OCI-LY3 (cell line): ENCODE measurements at regions not wholly inside any gene's neighbourhood (a gene's known extent, or its start where the extent isn't known, plus 50 kb on each side); places are given as distances from the start of the nearest gene placed in this dataset.

Source experiments
- H2AFZ ChIP-seq: fragments of 200-600, 300-600 bp; shearing (Covaris generic); 2 replicates; pipeline ENCODE4 v1.6.0; 2014; ENCODE audit warnings: antibody characterized with exemption, low read depth, low read length
- H3K27ac ChIP-seq: fragments of 200-600, 300-600 bp; sonication (generic); 2 replicates; pipeline ENCODE4 v1.5.1; 2014; ENCODE audit warnings: mild to moderate bottlenecking, low read length, moderate library complexity, mixed read lengths
- H3K27me3 ChIP-seq: fragments of 200-600, 300-600 bp; sonication (generic); 2 replicates; pipeline ENCODE4 v1.6.1; 2014; ENCODE audit warnings: low read depth, low read length, mixed read lengths
- H3K36me3 ChIP-seq: fragments of 200-600, 300-600 bp; sonication (generic); replicated peaks from 2 replicates; pipeline ENCODE3; 2014; ENCODE audit warnings: low read depth, low read length, mixed read lengths
- H3K4me1 ChIP-seq: fragments of 300-600, 200-600 bp; sonication (generic); 2 replicates; pipeline ENCODE4 v1.6.1; 2014; ENCODE audit warnings: low read length, mixed read lengths
- H3K4me2 ChIP-seq: fragments of 200-600, 300-600 bp; sonication (generic); 2 replicates; pipeline ENCODE4 v1.6.1; 2014; ENCODE audit warnings: low read length, mixed read lengths
- H3K4me3 ChIP-seq: fragments of 300-600, 200-600 bp; sonication (generic); 2 replicates; pipeline ENCODE4 v1.5.1; 2014; ENCODE audit warnings: antibody characterized with exemption, mild to moderate bottlenecking, low read length, moderate library complexity
- H3K79me2 ChIP-seq: fragments of 300-600, 200-600 bp; shearing (Covaris generic); 2 replicates; pipeline ENCODE4 v1.6.1; 2014; ENCODE audit warnings: mild to moderate bottlenecking, low read length, mixed read lengths
- H3K9ac ChIP-seq: fragments of 300-600, 200-600 bp; shearing (Covaris generic); 2 replicates; pipeline ENCODE4 v1.6.0; 2014; ENCODE audit warnings: mild to moderate bottlenecking, low read length, moderate library complexity
- H3K9me3 ChIP-seq: fragments of 200-600, 300-600 bp; shearing (Covaris generic); 2 replicates; pipeline ENCODE4 v1.6.1; 2014; ENCODE audit warnings: low read length, mixed read lengths; ENCODE audit not compliant: insufficient read depth
- H4K20me1 ChIP-seq: fragments of 200-600, 300-600 bp; sonication (generic); 2 replicates; pipeline ENCODE4 v1.6.1; 2016; ENCODE audit warnings: low read length, mixed read lengths; ENCODE audit not compliant: insufficient read depth
- EZH2phosphoT487 ChIP-seq: fragments of 200-600 bp; shearing (Covaris generic); IDR thresholded peaks from 2 replicates; pipeline ENCODE4 v1.6.1; 2018; ENCODE audit warnings: antibody characterized with exemption, mixed run types, low read depth
- TF ChIP-seq, protein P1 (sequence below): fragments of 200-600, 300-600 bp; sonication (generic); IDR thresholded peaks from 2 replicates; pipeline ENCODE4 v1.5.1; 2014; ENCODE audit warnings: antibody characterized with exemption, low read length, low read depth

DNA sequence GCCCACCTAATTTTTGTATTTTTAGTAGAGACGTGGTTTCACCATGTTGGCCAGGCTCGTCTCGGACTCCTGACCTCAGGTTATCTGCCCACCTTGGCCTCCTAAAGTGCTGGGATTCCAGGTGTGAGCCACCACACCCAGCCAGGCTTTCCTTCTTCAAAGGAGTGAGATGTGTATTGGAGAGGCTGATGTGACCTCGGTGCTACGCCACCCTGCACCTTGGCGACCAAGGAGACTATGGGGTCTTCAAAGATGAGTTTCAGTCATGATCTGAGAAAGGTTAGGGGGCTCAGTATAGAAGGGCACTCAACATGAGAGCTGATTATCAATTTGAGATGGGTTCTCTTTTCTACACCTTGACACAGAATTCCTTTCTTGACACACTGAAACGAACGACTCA, 284.2 kb upstream of the WWC1 start:
- Histone ChIP-seq H3K27me3 (peaks cover 12% of the 10 kb centered on the region), H3K4me2 (no peak overlapping the region), H3K36me3 (no peaks in the 10 kb centered on the region), H3K4me1 (peaks cover 9% of the 10 kb centered on the region), H3K79me2 (no peaks in the 10 kb centered on the region), H3K9me3 (no peaks in the 10 kb centered on the region), H3K27ac (no peak overlapping the region), H3K9ac (no peak overlapping the region), H2AFZ (no peak overlapping the region), H3K4me3 (no peak overlapping the region), H4K20me1 (no peaks in the 10 kb centered on the region)
- TF ChIP-seq EZH2phosphoT487, result no peak
- TF ChIP-seq, protein P1, sequence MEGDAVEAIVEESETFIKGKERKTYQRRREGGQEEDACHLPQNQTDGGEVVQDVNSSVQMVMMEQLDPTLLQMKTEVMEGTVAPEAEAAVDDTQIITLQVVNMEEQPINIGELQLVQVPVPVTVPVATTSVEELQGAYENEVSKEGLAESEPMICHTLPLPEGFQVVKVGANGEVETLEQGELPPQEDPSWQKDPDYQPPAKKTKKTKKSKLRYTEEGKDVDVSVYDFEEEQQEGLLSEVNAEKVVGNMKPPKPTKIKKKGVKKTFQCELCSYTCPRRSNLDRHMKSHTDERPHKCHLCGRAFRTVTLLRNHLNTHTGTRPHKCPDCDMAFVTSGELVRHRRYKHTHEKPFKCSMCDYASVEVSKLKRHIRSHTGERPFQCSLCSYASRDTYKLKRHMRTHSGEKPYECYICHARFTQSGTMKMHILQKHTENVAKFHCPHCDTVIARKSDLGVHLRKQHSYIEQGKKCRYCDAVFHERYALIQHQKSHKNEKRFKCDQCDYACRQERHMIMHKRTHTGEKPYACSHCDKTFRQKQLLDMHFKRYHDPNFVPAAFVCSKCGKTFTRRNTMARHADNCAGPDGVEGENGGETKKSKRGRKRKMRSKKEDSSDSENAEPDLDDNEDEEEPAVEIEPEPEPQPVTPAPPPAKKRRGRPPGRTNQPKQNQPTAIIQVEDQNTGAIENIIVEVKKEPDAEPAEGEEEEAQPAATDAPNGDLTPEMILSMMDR, result no peak

DNA sequence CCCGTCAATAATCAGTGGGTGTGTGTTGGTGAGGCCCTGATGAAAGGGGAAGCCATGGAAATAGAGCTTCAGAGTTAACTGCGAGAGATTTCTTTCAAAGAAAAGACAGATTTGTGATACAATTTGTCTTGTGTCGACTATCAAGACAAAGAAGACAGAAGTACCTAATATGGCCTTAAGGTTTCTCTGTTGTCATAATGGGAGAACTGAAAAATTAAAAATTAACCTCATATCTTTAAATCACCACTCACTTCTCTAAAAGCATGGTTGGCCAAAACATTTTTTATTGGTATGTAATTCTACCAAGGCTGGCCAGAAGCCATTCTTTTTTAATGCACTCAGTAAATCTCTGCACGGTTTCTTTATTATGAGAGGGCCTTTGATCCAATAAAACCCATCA, 282.9 kb upstream of the WWC1 start:
- Histone ChIP-seq H3K79me2 (no peaks in the 10 kb centered on the region), H3K27me3 (peaks cover 12% of the 10 kb centered on the region), H3K9me3 (no peaks in the 10 kb centered on the region), H3K9ac (no peak overlapping the region), H3K36me3 (no peaks in the 10 kb centered on the region), H3K4me3 (no peak overlapping the region), H4K20me1 (no peaks in the 10 kb centered on the region), H3K4me2 (no peak overlapping the region), H3K27ac (no peak overlapping the region), H2AFZ (no peak overlapping the region), H3K4me1 (peaks cover 9% of the 10 kb centered on the region)
- TF ChIP-seq EZH2phosphoT487, result no peak
- TF ChIP-seq, protein P1, result no peak

DNA sequence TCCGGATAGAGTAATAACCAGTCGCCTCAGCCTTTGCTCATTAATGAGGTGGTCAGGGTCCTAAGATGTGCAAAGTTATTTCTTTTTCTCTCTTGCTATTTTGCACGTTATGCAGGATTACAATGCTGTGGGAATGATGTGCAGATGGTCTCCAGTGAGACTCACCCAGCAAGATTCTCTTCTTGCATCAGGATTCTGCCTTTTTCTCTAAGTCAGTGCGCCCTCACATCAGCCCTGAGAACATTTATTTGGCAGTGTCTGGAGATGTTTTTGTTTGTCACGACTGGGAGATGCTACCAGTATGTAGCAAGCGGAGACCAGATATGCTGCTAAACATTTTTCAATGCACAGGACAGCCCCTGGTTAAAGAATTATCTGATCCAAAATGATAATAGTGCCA, 280.3 kb upstream of the WWC1 start:
- H3K9me3 ChIP-seq, result no peaks in the 10 kb centered on the region
- H3K27ac ChIP-seq, result no peak overlapping the region
- no peak overlapping the region for H3K4me3 ChIP-seq
- no peak overlapping the region for H2AFZ ChIP-seq
- no peak overlapping the region for H3K9ac ChIP-seq
- H3K4me2 ChIP-seq, result no peak overlapping the region
- TF ChIP-seq EZH2phosphoT487, result no peak
- TF ChIP-seq, protein P1, result no peak
- H3K27me3 ChIP-seq, result peaks cover 26% of the 10 kb centered on the region
- no peaks in the 10 kb centered on the region for H3K79me2 ChIP-seq
- peaks cover 9% of the 10 kb centered on the region for H3K4me1 ChIP-seq
- H3K36me3 ChIP-seq, result no peaks in the 10 kb centered on the region
- H4K20me1 ChIP-seq, result no peaks in the 10 kb centered on the region

DNA sequence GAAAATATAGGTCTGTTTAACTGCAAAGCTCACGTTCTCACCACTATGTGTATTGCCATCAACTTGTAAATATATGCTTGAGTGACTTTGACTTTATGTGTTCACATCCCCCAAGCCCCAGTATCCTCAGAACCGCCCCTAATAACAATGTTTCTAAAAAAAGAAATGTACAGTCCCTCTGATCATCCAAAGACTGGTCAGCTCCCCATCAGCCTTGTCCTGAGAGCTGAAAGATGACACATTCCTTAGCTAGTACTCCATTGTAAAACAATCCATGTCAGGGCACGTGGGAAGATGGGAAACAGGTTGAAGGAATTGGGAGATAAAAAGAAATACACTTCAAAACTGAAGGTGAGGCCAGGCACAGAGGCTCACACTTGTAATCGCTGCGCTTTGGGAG, 279.4 kb upstream of the WWC1 start:
- no peaks in the 10 kb centered on the region for H3K9me3 ChIP-seq
- no peak overlapping the region for H2AFZ ChIP-seq
- no peak overlapping the region for H3K4me2 ChIP-seq
- H3K4me1 ChIP-seq, result peaks cover 9% of the 10 kb centered on the region
- no peak overlapping the region for H3K27ac ChIP-seq
- H3K27me3 ChIP-seq, result peaks cover 26% of the 10 kb centered on the region
- TF ChIP-seq, protein P1, result no peak
- no peak for TF ChIP-seq EZH2phosphoT487
- no peaks in the 10 kb centered on the region for H4K20me1 ChIP-seq
- no peaks in the 10 kb centered on the region for H3K36me3 ChIP-seq
- H3K9ac ChIP-seq, result no peak overlapping the region
- no peaks in the 10 kb centered on the region for H3K79me2 ChIP-seq
- H3K4me3 ChIP-seq, result no peak overlapping the region
